ENCODE measurements at regions not wholly inside any gene's neighbourhood (a gene's known extent, or its start where the extent isn't known, plus 50 kb on each side); places are given as distances from the start of the nearest gene placed in this dataset.

GRCh38 chr12:67813456-67813904, 164.9 kb downstream of the DYRK2 start:
- TF ChIP-seq POLR2A (IDR thresholded peaks at IDR 0.05) (no peak), CTCF (IDR thresholded peaks at IDR 0.05 in 8 of 11, conservative IDR thresholded peaks at IDR 0.05 in 3 of 11) (no peak), POLR2AphosphoS5 (IDR thresholded peaks at IDR 0.05) (no peak)
- Histone ChIP-seq H3K9me3 (peaks cover 3 to 35% (median 29%) of the 10 kb centered on the region in 8 donors), H3K27ac (no peak overlapping the region), H3K4me3 (no peak overlapping the region), H3K27me3 (replicated peaks in 1 of 7) (no peaks in the 10 kb centered on the region), H3K36me3 (no peaks in the 10 kb centered on the region), H3K4me1 (no peaks in the 10 kb centered on the region)
- WGBS, 5 donors: 71 to 90% (median 88%) methylated on average over 4 of the region's 4 CpGs
- no peak for DNase-seq
- intact Hi-C loops (cut with DNase I; ENCODE audit: low total_unique reads): no loop called here

- intact Hi-C loops (cut with DNase I; ENCODE audit: low total_unique reads): no loop called here
- WGBS, 5 donors: 88 to 99% (median 93%) methylated on average over 2 of the region's 2 CpGs
- TF ChIP-seq POLR2AphosphoS5 (IDR thresholded peaks at IDR 0.05): no peak
- no peak for TF ChIP-seq CTCF (IDR thresholded peaks at IDR 0.05 in 8 of 11, conservative IDR thresholded peaks at IDR 0.05 in 3 of 11)
- TF ChIP-seq POLR2A (IDR thresholded peaks at IDR 0.05): no peak
Measured at GRCh38 chr12:67816269-67816668, 167.7 kb downstream of the DYRK2 start.

DNA sequence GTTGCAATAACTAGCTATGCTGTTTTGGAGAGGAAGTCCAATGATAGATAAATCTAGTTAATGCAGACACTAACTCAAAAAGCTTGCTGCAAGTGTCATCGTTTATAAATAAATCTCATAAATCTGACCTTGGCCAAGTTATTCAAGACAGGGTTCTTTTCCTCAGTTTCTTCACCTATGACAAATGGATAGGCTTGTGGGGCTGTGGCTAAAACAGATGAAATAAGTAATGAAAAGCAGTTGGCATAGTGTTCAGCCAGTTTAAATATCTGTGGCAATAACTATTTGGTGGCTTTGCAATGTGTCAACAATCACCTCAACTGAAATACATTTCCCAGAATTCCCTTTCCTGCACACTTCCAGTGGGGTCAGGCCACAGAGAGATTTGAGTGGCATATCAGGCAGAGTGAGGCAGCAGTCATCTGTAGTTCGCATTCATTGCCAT, 169.9 kb downstream of the DYRK2 start:
- no peaks in the 10 kb centered on the region for H3K4me1 ChIP-seq
- H3K9me3 ChIP-seq: peaks cover 3 to 35% (median 29%) of the 10 kb centered on the region in 8 donors
- TF ChIP-seq POLR2A (IDR thresholded peaks at IDR 0.05) (no peak), CTCF (IDR thresholded peaks at IDR 0.05 in 8 of 11, conservative IDR thresholded peaks at IDR 0.05 in 3 of 11) (no peak), POLR2AphosphoS5 (IDR thresholded peaks at IDR 0.05) (no peak)
- DNase-seq: no peak
- H3K4me3 ChIP-seq: no peak overlapping the region
- WGBS, 5 donors: 81 to 94% (median 89%) methylated on average over 2 of the region's 2 CpGs
- H3K36me3 ChIP-seq: no peaks in the 10 kb centered on the region
- H3K27ac ChIP-seq: no peak overlapping the region
- H3K27me3 ChIP-seq (replicated peaks in 1 of 7): no peaks in the 10 kb centered on the region
- intact Hi-C loops (cut with DNase I; ENCODE audit: low total_unique reads): no loop called here

More at GRCh38 chr12:67816269-67816668, 167.7 kb downstream of the DYRK2 start:
- H3K4me3 ChIP-seq: no peak overlapping the region
- H3K9me3 ChIP-seq: peaks cover 3 to 35% (median 29%) of the 10 kb centered on the region in 8 donors
- H3K36me3 ChIP-seq: no peaks in the 10 kb centered on the region
- no peaks in the 10 kb centered on the region for H3K27me3 ChIP-seq (replicated peaks in 1 of 7)
- no peak for DNase-seq
- H3K27ac ChIP-seq: no peak overlapping the region
- no peaks in the 10 kb centered on the region for H3K4me1 ChIP-seq

- H3K36me3 ChIP-seq: no peaks in the 10 kb centered on the region
- H3K27ac ChIP-seq: no peak overlapping the region
- TF ChIP-seq POLR2A (IDR thresholded peaks at IDR 0.05): no peak
- TF ChIP-seq CTCF (IDR thresholded peaks at IDR 0.05 in 8 of 11, conservative IDR thresholded peaks at IDR 0.05 in 3 of 11): no peak
- TF ChIP-seq POLR2AphosphoS5 (IDR thresholded peaks at IDR 0.05): no peak
- intact Hi-C loops (cut with DNase I; ENCODE audit: low total_unique reads): no loop called here
- peaks cover 3 to 30% (median 29%) of the 10 kb centered on the region in 8 donors for H3K9me3 ChIP-seq
- 68 to 79% (median 78%) methylated on average over 2 of the region's 2 CpGs for WGBS, 5 donors
- no peaks in the 10 kb centered on the region for H3K4me1 ChIP-seq
- DNase-seq: no peak
- H3K4me3 ChIP-seq: no peak overlapping the region
- no peaks in the 10 kb centered on the region for H3K27me3 ChIP-seq (replicated peaks in 1 of 7)
Measured at GRCh38 chr12:67819902-67820301, 169.3 kb upstream of the IFNG-AS1 start.

Data from spleen (tissue), 11 donors.